GM19351 (cell line): ENCODE measurements at regions not wholly inside any gene's neighbourhood (a gene's known extent, or its start where the extent isn't known, plus 50 kb on each side); places are given as distances from the start of the nearest gene placed in this dataset.
"Not testable (repeated sequence)": the region's sequence is repeated elsewhere in the genome, so short reads cannot be mapped to it uniquely, and the experiment has no call there.

Experiments used
- ATAC-seq: cut with Tn5 transposase; IDR thresholded peaks from one replicate; pipeline ENCODE4 v1.9.1; 2021; ENCODE audit warnings: mild to moderate bottlenecking, moderate library complexity; ENCODE audit not compliant: unreplicated experiment

- ATAC-seq = no peak
Measured at GRCh38 chr2:182594286-182594685, 121.8 kb upstream of the DNAJC10 start.

- ATAC-seq = no peak
Measured at GRCh38 chr2:182595650-182596049, 120.4 kb upstream of the DNAJC10 start.

GRCh38 chr2:182597570-182598295 is 118.3 kb upstream of the DNAJC10 start:
- no peak for ATAC-seq

GRCh38 chr2:182598626-182599025 is 117.4 kb upstream of the DNAJC10 start:
- no peak for ATAC-seq

- no peak for ATAC-seq
Measured at GRCh38 chr2:182605166-182605565, 110.9 kb upstream of the DNAJC10 start.

- ATAC-seq = peak; percentile 81
Measured at GRCh38 chr2:182606728-182607681, 109.1 kb upstream of the DNAJC10 start.

GRCh38 chr2:182608181-182608845 is 107.7 kb upstream of the DNAJC10 start:
- ATAC-seq = no peak

GRCh38 chr2:182609005-182609404 is 107.1 kb upstream of the DNAJC10 start:
- not testable (repeated sequence) for ATAC-seq

GRCh38 chr2:182610231-182610630 is 105.8 kb upstream of the DNAJC10 start:
- no peak for ATAC-seq

GRCh38 chr2:182611009-182611408 is 105.0 kb upstream of the DNAJC10 start:
- ATAC-seq = no peak

GRCh38 chr2:182615036-182615435 is 101.0 kb upstream of the DNAJC10 start:
- no peak for ATAC-seq

GRCh38 chr2:182616471-182617393 is 99.3 kb upstream of the DNAJC10 start:
- ATAC-seq = no peak

- ATAC-seq = no peak
Measured at GRCh38 chr2:182618672-182619079, 97.4 kb upstream of the DNAJC10 start.

GRCh38 chr2:182619276-182619675 is 96.8 kb upstream of the DNAJC10 start:
- no peak for ATAC-seq

GRCh38 chr2:182621191-182621590 is 94.9 kb upstream of the DNAJC10 start:
- no peak for ATAC-seq

GRCh38 chr2:182621810-182622209 is 94.2 kb upstream of the DNAJC10 start:
- ATAC-seq = no peak

- ATAC-seq = no peak
Measured at GRCh38 chr2:182622231-182622630, 93.8 kb upstream of the DNAJC10 start.

GRCh38 chr2:182625814-182626213 is 90.2 kb upstream of the DNAJC10 start:
- no peak for ATAC-seq

GRCh38 chr2:182628916-182629315 is 87.1 kb upstream of the DNAJC10 start:
- no peak for ATAC-seq

- ATAC-seq = no peak
Measured at GRCh38 chr2:182630207-182630606, 85.8 kb upstream of the DNAJC10 start.
